Adipocyte (in vitro differentiated cells): ENCODE measurements at regions not wholly inside any gene's neighbourhood (a gene's known extent, or its start where the extent isn't known, plus 50 kb on each side); places are given as distances from the start of the nearest gene placed in this dataset.
A peak's percentile ranks its signal among the peaks of the same experiment; 100 is the strongest.

ENCODE experiments used
- DNase-seq: peaks from one replicate; pipeline ENCODE4 v3.0.0-alpha.2; 2015; ENCODE audit warnings: low read depth
- H3K27me3 ChIP-seq: replicated peaks from 2 replicates; pipeline ENCODE4 v1.7.0; 2013; ENCODE audit warnings: mild to moderate bottlenecking, low read length, moderate library complexity; ENCODE audit not compliant: control insufficient read depth, insufficient read depth
- H3K36me3 ChIP-seq: 2 replicates; pipeline ENCODE4 v1.7.0; 2013; ENCODE audit warnings: low read length, mild to moderate bottlenecking, moderate library complexity; ENCODE audit not compliant: control insufficient read depth, insufficient read depth, severe bottlenecking
- H3K4me1 ChIP-seq: 2 replicates; pipeline ENCODE4 v1.7.0; 2013; ENCODE audit warnings: mild to moderate bottlenecking, low read length, moderate library complexity; ENCODE audit not compliant: control insufficient read depth, insufficient read depth
- H3K4me3 ChIP-seq: 2 replicates; pipeline ENCODE4 v1.7.0; 2013; ENCODE audit warnings: mild to moderate bottlenecking, low read length, moderate library complexity
- H3K9ac ChIP-seq: 2 replicates; pipeline ENCODE4 v1.7.0; 2013; ENCODE audit warnings: mild to moderate bottlenecking, low read length, moderate library complexity
- H3K9me3 ChIP-seq: 2 replicates; pipeline ENCODE4 v1.7.0; 2013; ENCODE audit warnings: mild to moderate bottlenecking, low read length, moderate library complexity; ENCODE audit not compliant: control insufficient read depth

GRCh38 chr13:62040078-62040477 lies 624.4 kb upstream of the PCDH20 start:
- Histone ChIP-seq H3K27me3 (no peaks in the 10 kb centered on the region), H3K9ac (no peak overlapping the region), H3K4me1 (no peaks in the 10 kb centered on the region), H3K36me3 (no peaks in the 10 kb centered on the region), H3K4me3 (no peak overlapping the region), H3K9me3 (no peaks in the 10 kb centered on the region)
- DNase-seq: no peak

GRCh38 chr13:62038214-62038613 lies 622.6 kb upstream of the PCDH20 start:
- Histone ChIP-seq H3K4me1 (no peaks in the 10 kb centered on the region), H3K9me3 (no peaks in the 10 kb centered on the region), H3K36me3 (no peaks in the 10 kb centered on the region), H3K4me3 (no peak overlapping the region), H3K9ac (no peak overlapping the region), H3K27me3 (no peaks in the 10 kb centered on the region)
- DNase-seq: no peak

GRCh38 chr13:62035981-62036380 lies 620.3 kb upstream of the PCDH20 start:
- Histone ChIP-seq H3K9me3 (no peaks in the 10 kb centered on the region), H3K36me3 (no peaks in the 10 kb centered on the region), H3K9ac (no peak overlapping the region), H3K4me3 (no peak overlapping the region), H3K27me3 (no peaks in the 10 kb centered on the region), H3K4me1 (no peaks in the 10 kb centered on the region)
- no peak for DNase-seq

- H3K9ac ChIP-seq: no peak overlapping the region
- no peaks in the 10 kb centered on the region for H3K9me3 ChIP-seq
- DNase-seq: no peak
- no peaks in the 10 kb centered on the region for H3K36me3 ChIP-seq
- no peaks in the 10 kb centered on the region for H3K27me3 ChIP-seq
- no peaks in the 10 kb centered on the region for H3K4me1 ChIP-seq
- H3K4me3 ChIP-seq: no peak overlapping the region
These were observed 618.3 kb upstream of the PCDH20 start for GRCh38 chr13:62033934-62034333.

GRCh38 chr13:62022369-62022768 lies 606.7 kb upstream of the PCDH20 start:
- Histone ChIP-seq H3K9ac (no peak overlapping the region), H3K36me3 (no peaks in the 10 kb centered on the region), H3K4me3 (no peak overlapping the region), H3K27me3 (no peaks in the 10 kb centered on the region), H3K9me3 (no peaks in the 10 kb centered on the region), H3K4me1 (no peaks in the 10 kb centered on the region)
- no peak for DNase-seq

GRCh38 chr13:62019858-62020257 lies 604.2 kb upstream of the PCDH20 start:
- H3K36me3 ChIP-seq: no peaks in the 10 kb centered on the region
- no peaks in the 10 kb centered on the region for H3K27me3 ChIP-seq
- no peaks in the 10 kb centered on the region for H3K9me3 ChIP-seq
- H3K4me3 ChIP-seq: no peak overlapping the region
- no peak overlapping the region for H3K9ac ChIP-seq
- DNase-seq: no peak
- H3K4me1 ChIP-seq: no peaks in the 10 kb centered on the region

GRCh38 chr13:62014299-62014698 lies 598.6 kb upstream of the PCDH20 start:
- DNase-seq: peak; percentile 70
- Histone ChIP-seq H3K36me3 (no peaks in the 10 kb centered on the region), H3K4me3 (peak overlapping the region; percentile 75), H3K4me1 (no peaks in the 10 kb centered on the region), H3K9me3 (no peaks in the 10 kb centered on the region), H3K27me3 (no peaks in the 10 kb centered on the region), H3K9ac (peak overlapping the region; percentile 41)

GRCh38 chr13:62003452-62003851 lies 587.8 kb upstream of the PCDH20 start:
- no peak for DNase-seq
- no peak overlapping the region for H3K9ac ChIP-seq
- H3K27me3 ChIP-seq: no peaks in the 10 kb centered on the region
- no peaks in the 10 kb centered on the region for H3K9me3 ChIP-seq
- H3K4me3 ChIP-seq: no peak overlapping the region
- no peaks in the 10 kb centered on the region for H3K36me3 ChIP-seq
- H3K4me1 ChIP-seq: no peaks in the 10 kb centered on the region

- H3K27me3 ChIP-seq: no peaks in the 10 kb centered on the region
- H3K9me3 ChIP-seq: no peaks in the 10 kb centered on the region
- H3K4me1 ChIP-seq: no peaks in the 10 kb centered on the region
- no peak for DNase-seq
- no peaks in the 10 kb centered on the region for H3K36me3 ChIP-seq
- no peak overlapping the region for H3K4me3 ChIP-seq
- H3K9ac ChIP-seq: no peak overlapping the region
These were observed 578.5 kb upstream of the PCDH20 start for GRCh38 chr13:61994174-61994573.

GRCh38 chr13:61989978-61990377 lies 574.3 kb upstream of the PCDH20 start:
- Histone ChIP-seq H3K4me1 (no peaks in the 10 kb centered on the region), H3K4me3 (no peak overlapping the region), H3K9ac (no peak overlapping the region), H3K27me3 (no peaks in the 10 kb centered on the region), H3K36me3 (no peaks in the 10 kb centered on the region), H3K9me3 (no peaks in the 10 kb centered on the region)
- DNase-seq: no peak

- H3K4me1 ChIP-seq: no peaks in the 10 kb centered on the region
These were observed 573.2 kb upstream of the PCDH20 start for GRCh38 chr13:61988810-61989209.

GRCh38 chr13:61975001-61975400 lies 559.4 kb upstream of the PCDH20 start:
- H3K9ac ChIP-seq: no peak overlapping the region
- no peaks in the 10 kb centered on the region for H3K4me1 ChIP-seq
- DNase-seq: no peak
- H3K4me3 ChIP-seq: no peak overlapping the region
- no peaks in the 10 kb centered on the region for H3K27me3 ChIP-seq
- H3K36me3 ChIP-seq: no peaks in the 10 kb centered on the region
- H3K9me3 ChIP-seq: no peaks in the 10 kb centered on the region

More at GRCh38 chr13:61988810-61989209, 573.2 kb upstream of the PCDH20 start:
- no peak for DNase-seq
- Histone ChIP-seq H3K4me3 (no peak overlapping the region), H3K9ac (no peak overlapping the region), H3K9me3 (no peaks in the 10 kb centered on the region), H3K27me3 (no peaks in the 10 kb centered on the region), H3K36me3 (no peaks in the 10 kb centered on the region)
